Peyer's patch (tissue), 4 donors: ENCODE measurements at regions not wholly inside any gene's neighbourhood (a gene's known extent, or its start where the extent isn't known, plus 50 kb on each side); places are given as distances from the start of the nearest gene placed in this dataset.
"Not testable (repeated sequence)": the region's sequence is repeated elsewhere in the genome, so short reads cannot be mapped to it uniquely, and the experiment has no call there.

Experiments
- POLR2A ChIP-seq, 2 donors: fragments of 450-650 bp; IDR thresholded peaks; one replicate each; pipeline ENCODE4 v1.5.1; 2017; ENCODE audit warnings: antibody characterized with exemption in 2 of 2, mild to moderate bottlenecking in 2 of 2, moderate library complexity in 2 of 2
- TF ChIP-seq, protein P1 (sequence below), 6 experiments: fragments of 450-650 bp in 4 of 6; fragments of 200-600 bp in 2 of 6; sonication (generic) in 1 of 6; IDR thresholded peaks; one replicate each; pipeline ENCODE4 v1.5.1; 2017 to 2019; ENCODE audit warnings: antibody characterized with exemption in 6 of 6, mild to moderate bottlenecking in 3 of 6, moderate library complexity in 1 of 6

DNA sequence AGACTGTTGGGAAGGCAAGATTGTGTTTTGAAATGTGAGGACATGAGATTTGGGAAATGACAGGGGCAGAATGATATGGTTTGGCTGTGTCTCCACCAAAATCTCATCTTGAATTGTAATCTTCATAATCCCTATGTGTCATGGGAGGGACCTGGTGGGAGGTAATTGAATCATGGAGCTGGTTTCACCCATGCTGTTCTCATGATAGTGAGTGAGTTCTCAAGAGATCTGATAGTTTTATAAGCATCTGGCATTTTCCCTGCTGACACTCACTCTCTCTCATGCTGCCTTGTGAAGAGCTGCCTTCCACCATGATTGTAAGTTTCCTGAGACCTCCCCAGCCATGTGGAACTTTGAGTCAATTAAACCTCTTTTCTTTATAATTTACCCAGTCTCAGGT is 406.2 kb downstream of the KIF20B start:
- TF ChIP-seq, protein P1, sequence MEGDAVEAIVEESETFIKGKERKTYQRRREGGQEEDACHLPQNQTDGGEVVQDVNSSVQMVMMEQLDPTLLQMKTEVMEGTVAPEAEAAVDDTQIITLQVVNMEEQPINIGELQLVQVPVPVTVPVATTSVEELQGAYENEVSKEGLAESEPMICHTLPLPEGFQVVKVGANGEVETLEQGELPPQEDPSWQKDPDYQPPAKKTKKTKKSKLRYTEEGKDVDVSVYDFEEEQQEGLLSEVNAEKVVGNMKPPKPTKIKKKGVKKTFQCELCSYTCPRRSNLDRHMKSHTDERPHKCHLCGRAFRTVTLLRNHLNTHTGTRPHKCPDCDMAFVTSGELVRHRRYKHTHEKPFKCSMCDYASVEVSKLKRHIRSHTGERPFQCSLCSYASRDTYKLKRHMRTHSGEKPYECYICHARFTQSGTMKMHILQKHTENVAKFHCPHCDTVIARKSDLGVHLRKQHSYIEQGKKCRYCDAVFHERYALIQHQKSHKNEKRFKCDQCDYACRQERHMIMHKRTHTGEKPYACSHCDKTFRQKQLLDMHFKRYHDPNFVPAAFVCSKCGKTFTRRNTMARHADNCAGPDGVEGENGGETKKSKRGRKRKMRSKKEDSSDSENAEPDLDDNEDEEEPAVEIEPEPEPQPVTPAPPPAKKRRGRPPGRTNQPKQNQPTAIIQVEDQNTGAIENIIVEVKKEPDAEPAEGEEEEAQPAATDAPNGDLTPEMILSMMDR (IDR thresholded peaks at IDR 0.05) = not testable (repeated sequence)
- not testable (repeated sequence) for TF ChIP-seq POLR2A (IDR thresholded peaks at IDR 0.05)
